ENCODE measurements at regions not wholly inside any gene's neighbourhood (a gene's known extent, or its start where the extent isn't known, plus 50 kb on each side); places are given as distances from the start of the nearest gene placed in this dataset.
A peak's percentile ranks its signal among the peaks of the same experiment; 100 is the strongest.

DNA sequence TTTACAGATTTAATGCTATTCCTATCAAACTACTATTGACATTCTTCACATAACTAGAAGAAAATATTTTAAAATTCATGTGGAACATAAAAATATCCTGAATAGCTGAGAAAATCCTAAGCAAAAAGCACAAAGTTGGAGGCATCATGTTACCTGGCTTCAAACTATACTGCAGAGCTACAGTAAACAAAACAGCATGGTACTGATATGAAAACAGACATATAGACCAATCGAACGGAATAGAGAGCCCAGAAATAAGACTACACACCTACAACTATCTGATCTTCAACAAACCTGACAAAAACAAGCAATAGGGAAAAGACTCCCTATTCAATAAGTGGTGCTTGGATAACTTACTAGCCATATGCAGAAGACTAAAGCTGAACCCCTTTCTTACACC, 273.4 kb upstream of the GRIA3 start:
- Histone ChIP-seq H4K20me1 (ENCODE audit: insufficient read depth, low read length) (no peaks in the 10 kb centered on the region), H3K27me3 (ENCODE audit: insufficient read depth, low read length) (no peaks in the 10 kb centered on the region), H3K36me3 (ENCODE audit: insufficient read depth, low read length) (no peaks in the 10 kb centered on the region), H2AFZ (ENCODE audit: low read length) (no peak overlapping the region), H3K79me2 (ENCODE audit: insufficient read depth, low read length) (no peaks in the 10 kb centered on the region), H3K4me1 (ENCODE audit: insufficient read depth, low read length) (no peaks in the 10 kb centered on the region), H3K27ac (ENCODE audit: low read depth, low read length) (no peak overlapping the region), H3K4me3 (ENCODE audit: insufficient read depth, low read length) (no peak overlapping the region), H3K9me3 (ENCODE audit: low read depth, low read length) (no peaks in the 10 kb centered on the region), H3K4me2 (ENCODE audit: insufficient read depth, low read length) (no peak overlapping the region)
- DNase-seq (ENCODE audit: insufficient read length, low spot score, missing footprints) = no peak
- TF ChIP-seq CTCF (IDR thresholded peaks at IDR 0.05; ENCODE audit: extremely low read depth, low read depth, low read length) = no peak

DNA sequence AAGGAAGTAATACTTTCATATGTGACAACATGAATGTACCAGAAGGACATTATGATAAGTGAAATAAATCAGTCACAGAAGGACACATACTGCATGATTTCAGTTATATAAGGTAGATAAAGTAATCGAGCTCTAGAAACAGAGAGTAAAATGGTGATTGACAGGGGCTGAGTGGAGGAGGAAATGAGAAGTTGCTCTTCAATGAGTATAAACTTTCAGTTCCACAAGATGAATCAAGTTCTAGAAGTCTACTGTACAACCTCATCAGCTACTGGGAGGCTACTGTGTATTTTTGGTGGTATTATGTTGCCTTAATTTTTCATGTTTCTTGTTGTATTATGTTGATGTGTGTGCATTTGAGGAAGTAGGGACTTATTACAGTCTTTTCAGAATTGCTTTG, 270.9 kb upstream of the GRIA3 start:
- H2AFZ ChIP-seq (ENCODE audit: low read length) = no peak overlapping the region
- TF ChIP-seq CTCF (IDR thresholded peaks at IDR 0.05; ENCODE audit: extremely low read depth, low read depth, low read length) = no peak
- no peak overlapping the region for H3K4me3 ChIP-seq (ENCODE audit: insufficient read depth, low read length)
- DNase-seq (ENCODE audit: insufficient read length, low spot score, missing footprints) = peak; percentile 23
- no peaks in the 10 kb centered on the region for H3K4me1 ChIP-seq (ENCODE audit: insufficient read depth, low read length)
- H3K9me3 ChIP-seq (ENCODE audit: low read depth, low read length) = no peaks in the 10 kb centered on the region
- H3K36me3 ChIP-seq (ENCODE audit: insufficient read depth, low read length) = no peaks in the 10 kb centered on the region
- H3K27me3 ChIP-seq (ENCODE audit: insufficient read depth, low read length) = no peaks in the 10 kb centered on the region
- no peak overlapping the region for H3K4me2 ChIP-seq (ENCODE audit: insufficient read depth, low read length)
- H4K20me1 ChIP-seq (ENCODE audit: insufficient read depth, low read length) = no peaks in the 10 kb centered on the region
- no peak overlapping the region for H3K27ac ChIP-seq (ENCODE audit: low read depth, low read length)
- H3K79me2 ChIP-seq (ENCODE audit: insufficient read depth, low read length) = no peaks in the 10 kb centered on the region

- TF ChIP-seq CTCF (IDR thresholded peaks at IDR 0.05; ENCODE audit: extremely low read depth, low read depth, low read length) = no peak
- Histone ChIP-seq H3K4me2 (ENCODE audit: insufficient read depth, low read length) (no peak overlapping the region), H3K79me2 (ENCODE audit: insufficient read depth, low read length) (no peaks in the 10 kb centered on the region), H3K36me3 (ENCODE audit: insufficient read depth, low read length) (no peaks in the 10 kb centered on the region), H2AFZ (ENCODE audit: low read length) (no peak overlapping the region), H3K27ac (ENCODE audit: low read depth, low read length) (no peak overlapping the region), H3K27me3 (ENCODE audit: insufficient read depth, low read length) (no peaks in the 10 kb centered on the region), H3K4me1 (ENCODE audit: insufficient read depth, low read length) (no peaks in the 10 kb centered on the region), H3K9me3 (ENCODE audit: low read depth, low read length) (no peaks in the 10 kb centered on the region), H3K4me3 (ENCODE audit: insufficient read depth, low read length) (no peak overlapping the region), H4K20me1 (ENCODE audit: insufficient read depth, low read length) (no peaks in the 10 kb centered on the region)
- no peak for DNase-seq (ENCODE audit: insufficient read length, low spot score, missing footprints)
These were observed 270.3 kb upstream of the GRIA3 start for GRCh38 chrX:122913764-122914163.

- Histone ChIP-seq H2AFZ (ENCODE audit: low read length) (no peak overlapping the region), H3K27me3 (ENCODE audit: insufficient read depth, low read length) (no peaks in the 10 kb centered on the region), H3K79me2 (ENCODE audit: insufficient read depth, low read length) (no peaks in the 10 kb centered on the region), H3K36me3 (ENCODE audit: insufficient read depth, low read length) (no peaks in the 10 kb centered on the region), H3K9me3 (ENCODE audit: low read depth, low read length) (no peaks in the 10 kb centered on the region), H3K4me1 (ENCODE audit: insufficient read depth, low read length) (no peaks in the 10 kb centered on the region), H4K20me1 (ENCODE audit: insufficient read depth, low read length) (no peaks in the 10 kb centered on the region), H3K4me2 (ENCODE audit: insufficient read depth, low read length) (no peak overlapping the region), H3K4me3 (ENCODE audit: insufficient read depth, low read length) (no peak overlapping the region), H3K27ac (ENCODE audit: low read depth, low read length) (no peak overlapping the region)
- no peak for DNase-seq (ENCODE audit: insufficient read length, low spot score, missing footprints)
- no peak for TF ChIP-seq CTCF (IDR thresholded peaks at IDR 0.05; ENCODE audit: extremely low read depth, low read depth, low read length)
These were observed 269.8 kb upstream of the GRIA3 start for GRCh38 chrX:122914256-122914655.

Measured in osteoblast (primary cell).